AG04450 (cell line): ENCODE measurements at regions not wholly inside any gene's neighbourhood (a gene's known extent, or its start where the extent isn't known, plus 50 kb on each side); places are given as distances from the start of the nearest gene placed in this dataset.

ENCODE experiments used
- CTCF ChIA-PET: fragments of 300-600, 350-600 bp; formaldehyde crosslinking; extraction: SDS; loops from one replicate; lab custom pipeline; 2022; ENCODE audit warnings: antibody characterized with exemption, inconsistent platforms; lab: Charles Lee
- POLR2A ChIA-PET: fragments of 350-600 bp; formaldehyde crosslinking; extraction: SDS; loops from one replicate; lab custom pipeline; 2021; ENCODE audit warnings: antibody characterized with exemption, inconsistent platforms; lab: Yijun Ruan, JAX
- DNase-seq: peaks from one replicate; pipeline ENCODE4 v3.0.0-alpha.2; 2011; ENCODE audit warnings: low read depth, low spot score
- H3K27ac ChIP-seq: one replicate; pipeline ENCODE4 v1.5.1; 2012; ENCODE audit warnings: low read depth, low read length, control low read depth
- H3K27me3 ChIP-seq: one replicate; pipeline ENCODE4 v1.6.0; 2012; ENCODE audit warnings: low read length; ENCODE audit not compliant: control insufficient read depth, insufficient read depth
- H3K4me3 ChIP-seq: 2 replicates; pipeline ENCODE4 v1.5.1; 2011; ENCODE audit warnings: mild to moderate bottlenecking, low read depth, low read length, control low read depth
- H3K9me3 ChIP-seq: 2 replicates; pipeline ENCODE4 v1.5.1; 2012; ENCODE audit warnings: low read length; ENCODE audit not compliant: control insufficient read depth, insufficient read depth
- CTCF ChIP-seq: IDR thresholded peaks from 2 replicates; pipeline ENCODE4 v1.5.1; 2011; ENCODE audit warnings: low read depth, low read length, control low read depth, inconsistent platforms

- peak; percentile 54 for TF ChIP-seq CTCF
- DNase-seq, result peak; percentile 37
- ChIA-PET POLR2A (no interaction called here), CTCF (interaction anchor here (0.6 to 2.5 kb wide), 15 partner anchors 10 to 1280 kb away, joined by 3 to 16 read pairs (median 4); partner anchors contain the start of gene BCL11A)
- no peaks in the 10 kb centered on the region for H3K9me3 ChIP-seq
- no peak overlapping the region for H3K4me3 ChIP-seq
- H3K27ac ChIP-seq, result no peak overlapping the region
- H3K27me3 ChIP-seq, result no peaks in the 10 kb centered on the region
Observed at GRCh38 chr2:59301466-59302402, 1060.6 kb upstream of the FANCL start.

- CTCF ChIA-PET, result no interaction called here
- TF ChIP-seq CTCF, result no peak
Observed at GRCh38 chr2:59297816-59298215, 1056.7 kb upstream of the FANCL start.

GRCh38 chr2:59296279-59296678 is 1055.2 kb upstream of the FANCL start:
- TF ChIP-seq CTCF, result no peak
- H3K4me3 ChIP-seq, result no peak overlapping the region
- ChIA-PET CTCF (interaction anchor here (1.4 kb wide), 1 partner anchor 1285 kb away, joined by 3 read pairs; no protein-coding TSS in a partner anchor), POLR2A (no interaction called here)
- no peaks in the 10 kb centered on the region for H3K27me3 ChIP-seq
- no peaks in the 10 kb centered on the region for H3K9me3 ChIP-seq
- no peak for DNase-seq
- no peak overlapping the region for H3K27ac ChIP-seq

More at GRCh38 chr2:59297816-59298215, 1056.7 kb upstream of the FANCL start:
- Histone ChIP-seq H3K27ac (no peak overlapping the region), H3K27me3 (no peaks in the 10 kb centered on the region), H3K9me3 (no peaks in the 10 kb centered on the region), H3K4me3 (no peak overlapping the region)
- no peak for DNase-seq
- POLR2A ChIA-PET, result no interaction called here

GRCh38 chr2:59295524-59296162 is 1054.5 kb upstream of the FANCL start:
- no peak for TF ChIP-seq CTCF
- ChIA-PET POLR2A (no interaction called here), CTCF (no interaction called here)
- H3K9me3 ChIP-seq, result no peaks in the 10 kb centered on the region
- DNase-seq, result no peak
- no peak overlapping the region for H3K27ac ChIP-seq
- no peak overlapping the region for H3K4me3 ChIP-seq
- H3K27me3 ChIP-seq, result no peaks in the 10 kb centered on the region

- no peaks in the 10 kb centered on the region for H3K9me3 ChIP-seq
- ChIA-PET CTCF (no interaction called here), POLR2A (no interaction called here)
- H3K27ac ChIP-seq, result no peak overlapping the region
- TF ChIP-seq CTCF, result no peak
- no peaks in the 10 kb centered on the region for H3K27me3 ChIP-seq
- no peak overlapping the region for H3K4me3 ChIP-seq
- DNase-seq, result no peak
Observed at GRCh38 chr2:59288771-59289170, 1047.6 kb upstream of the FANCL start.
